ENCODE measurements at regions not wholly inside any gene's neighbourhood (a gene's known extent, or its start where the extent isn't known, plus 50 kb on each side); places are given as distances from the start of the nearest gene placed in this dataset.

GRCh38 chr3:5035692-5036391 lies 56.6 kb downstream of the BHLHE40 start:
- Histone ChIP-seq H3K9ac (ENCODE audit: low read depth, low read length) (no peak overlapping the region), H2AK9ac (replicated peaks; ENCODE audit: low read depth, low read length, poor library complexity) (no peak overlapping the region), H3K27ac (ENCODE audit: insufficient read depth, low read length) (no peak overlapping the region), H2BK20ac (ENCODE audit: low read depth, low read length) (no peak overlapping the region), H2BK5ac (ENCODE audit: low read depth, low read length, poor library complexity, severe bottlenecking) (no peak overlapping the region), H4K20me1 (ENCODE audit: insufficient read depth, low read length) (no peaks in the 10 kb centered on the region), H3K18ac (ENCODE audit: low read depth, low read length) (no peak overlapping the region), H2AK5ac (ENCODE audit: low read depth, low read length) (no peak overlapping the region), H3K56ac (ENCODE audit: extremely low read depth, insufficient read depth, low read length) (no peak overlapping the region), H4K5ac (ENCODE audit: low read depth, low read length) (no peak overlapping the region), H3K36me3 (ENCODE audit: control insufficient read depth, insufficient read depth, low read length) (no peaks in the 10 kb centered on the region), H3K4ac (ENCODE audit: low read depth, low read length) (no peak overlapping the region), H2BK15ac (ENCODE audit: low read depth, low read length) (no peak overlapping the region), H3K4me2 (ENCODE audit: low read depth, low read length) (no peak overlapping the region), H3K79me1 (ENCODE audit: low read depth in 1 of 2, low read length in 2 of 2) (no peaks in the 10 kb centered on the region), H3K9me3 (ENCODE audit: control insufficient read depth, insufficient read depth, low read length) (no peaks in the 10 kb centered on the region), H2AFZ (replicated peaks; ENCODE audit: low read length, poor library complexity) (no peak overlapping the region), H4K8ac (ENCODE audit: low read depth in 2 of 2, low read length in 2 of 2) (no peak overlapping the region), H3K27me3 (ENCODE audit: control insufficient read depth, insufficient read depth, low read length) (peaks cover 2% of the 10 kb centered on the region; the same call in 1 of the 2 replicates), H3K9me1 (ENCODE audit: insufficient read depth, low read length) (no peaks in the 10 kb centered on the region), H2BK120ac (ENCODE audit: low read depth, low read length) (no peak overlapping the region), H4K91ac (ENCODE audit: insufficient read depth, low read depth, low read length) (no peak overlapping the region), H3K4me1 (ENCODE audit: control insufficient read depth, insufficient read depth, low read length) (no peaks in the 10 kb centered on the region), H3K14ac (replicated peaks; ENCODE audit: low read depth, low read length) (no peak overlapping the region), H3K4me3 (ENCODE audit: insufficient read depth, low read depth, low read length) (no peak overlapping the region), H3K23ac (ENCODE audit: low read depth, low read length) (no peak overlapping the region)
- intact Hi-C loops (cut with micrococcal nuclease) (no loop called here), in situ Hi-C loops (cut with MboI; ENCODE audit: low sequenced_read_pairs) (no loop called here), dilution Hi-C loops (cut with HindIII; ENCODE audit: low sequenced_read_pairs, unreplicated experiment) (no loop called here)
- no CpG with 5 or more reads among the region's 13 CpGs for WGBS, 2 experiments (ENCODE audit: extremely low coverage in 2 of 2, insufficient read length in 1 of 2)
- CTCF ChIA-PET: no interaction called here
- no peak for TF ChIP-seq FOS (IDR thresholded peaks at IDR 0.05; ENCODE audit: low read depth, low read length)
- POLR2A ChIA-PET (ENCODE audit: unreplicated experiment): no interaction called here
- no peak for DNase-seq
- no TSS peak for BruUV-seq (replicated peaks)
- ATAC-seq (ENCODE audit: low read depth): no peak
